GM21737 (cell line): ENCODE measurements at regions not wholly inside any gene's neighbourhood (a gene's known extent, or its start where the extent isn't known, plus 50 kb on each side); places are given as distances from the start of the nearest gene placed in this dataset.

ENCODE experiments used
- ATAC-seq: cut with Tn5 transposase; IDR thresholded peaks from one replicate; pipeline ENCODE4 v1.9.1; 2021; ENCODE audit warnings: mild to moderate bottlenecking, moderate library complexity; ENCODE audit not compliant: unreplicated experiment

GRCh38 chr2:152890736-152891135 lies 172.3 kb downstream of the ARL6IP6 start:
- ATAC-seq: no peak

- ATAC-seq: no peak
These were observed 165.6 kb downstream of the ARL6IP6 start for GRCh38 chr2:152883951-152884487.

DNA sequence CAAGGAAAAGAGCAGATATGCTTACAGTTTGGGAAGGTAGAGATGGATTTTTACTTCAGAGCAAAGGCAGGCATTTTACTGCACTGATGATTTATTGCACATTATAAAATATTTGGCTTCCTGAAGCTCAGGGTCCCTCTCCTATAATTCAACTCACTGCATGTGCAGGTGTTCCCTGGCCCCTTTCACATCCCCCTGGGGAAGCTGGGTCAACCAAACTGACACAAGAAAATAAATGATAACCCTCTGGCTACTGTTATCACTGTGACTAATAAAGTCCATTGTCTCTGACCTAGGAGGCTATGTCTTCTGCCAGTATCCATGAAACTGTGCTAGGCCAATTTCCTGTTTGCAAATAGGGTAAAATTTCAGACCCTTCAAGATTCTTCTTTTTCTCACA lies 163.1 kb downstream of the ARL6IP6 start:
- ATAC-seq: no peak

DNA sequence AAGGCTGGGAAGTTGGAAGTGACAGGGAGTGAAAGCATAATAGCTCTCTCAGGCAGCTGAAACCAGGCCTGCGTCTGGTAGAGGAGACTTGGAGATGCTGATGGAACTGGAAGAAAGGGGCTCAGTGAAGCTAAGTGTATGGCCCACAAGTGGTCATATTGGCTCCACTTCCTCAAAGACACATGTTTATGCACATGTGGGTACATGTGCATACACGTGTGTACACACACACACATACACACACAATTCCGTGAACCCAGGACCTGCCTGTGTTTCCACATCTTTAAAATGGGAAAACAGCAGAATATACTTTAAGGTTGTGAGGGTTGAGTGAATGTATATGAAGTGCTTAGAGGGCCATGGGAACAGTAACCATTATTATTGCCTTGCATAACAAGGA lies 160.9 kb downstream of the ARL6IP6 start:
- ATAC-seq: no peak

- ATAC-seq: no peak
These were observed 157.6 kb downstream of the ARL6IP6 start for GRCh38 chr2:152875701-152876695.

- no peak for ATAC-seq
These were observed 156.5 kb downstream of the ARL6IP6 start for GRCh38 chr2:152874955-152875354.

DNA sequence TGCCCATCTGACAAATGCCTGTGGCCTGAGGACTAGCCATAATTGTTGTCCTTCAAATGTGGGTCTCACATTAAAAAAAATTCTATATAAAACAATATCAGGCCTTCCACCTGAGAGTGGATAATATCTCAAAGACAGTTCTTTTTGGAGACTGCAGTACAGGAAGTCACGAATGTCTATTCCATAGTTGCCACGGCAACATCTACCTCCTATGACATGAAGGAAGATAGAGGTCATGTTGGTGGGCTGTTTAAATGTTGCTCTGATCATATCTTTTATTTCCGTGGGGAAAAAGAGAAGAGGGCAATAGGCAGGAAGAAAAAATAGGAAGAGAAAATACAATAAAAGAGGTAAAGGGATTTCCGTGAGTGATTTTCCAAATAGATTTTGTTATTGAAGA lies 151.8 kb downstream of the ARL6IP6 start:
- no peak for ATAC-seq

DNA sequence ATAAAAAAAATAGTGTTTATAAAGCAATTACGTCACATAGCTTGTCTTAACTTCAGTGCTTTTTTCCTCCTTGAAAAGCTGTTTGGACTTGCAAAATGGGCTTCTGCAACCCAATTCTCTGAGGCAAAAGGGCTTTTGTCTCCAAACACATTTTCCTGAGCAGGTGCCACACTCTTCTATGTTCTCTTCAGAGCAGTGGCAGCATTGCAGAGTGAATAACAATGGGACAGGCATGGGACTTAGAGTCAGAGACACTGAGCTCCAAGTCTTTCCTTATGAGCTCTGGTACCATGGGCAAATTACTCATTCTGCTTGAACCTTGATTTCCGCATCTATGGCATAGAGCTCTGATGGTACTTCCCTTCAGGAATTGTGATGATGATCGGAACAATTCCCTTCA lies 149.0 kb downstream of the ARL6IP6 start:
- ATAC-seq: no peak

DNA sequence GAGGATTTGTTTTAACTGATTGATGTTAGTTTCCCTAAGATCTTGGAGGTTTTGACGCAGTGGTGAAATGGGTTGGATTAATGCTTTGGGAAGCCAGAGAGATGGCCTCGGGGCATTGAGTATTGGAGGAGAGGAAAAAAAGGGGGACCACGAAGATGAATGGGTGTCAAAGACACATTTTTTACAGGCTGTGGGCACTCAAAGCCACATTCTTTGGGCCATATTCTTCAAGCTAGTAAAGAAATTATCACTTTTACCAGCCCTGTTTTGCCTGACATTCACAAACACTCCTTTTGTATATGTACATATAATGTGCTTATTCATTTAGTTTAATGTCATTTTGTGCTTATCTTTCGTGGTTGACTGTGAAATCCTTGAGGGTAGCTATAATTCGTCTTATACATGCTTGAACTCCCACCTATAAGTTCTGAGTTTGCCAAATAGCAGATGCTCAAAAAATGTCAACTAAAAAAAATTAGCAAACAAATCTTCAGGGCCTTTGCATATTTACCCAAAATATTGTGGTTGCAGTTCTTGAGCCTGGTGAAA lies 146.3 kb downstream of the ARL6IP6 start:
- no peak for ATAC-seq

DNA sequence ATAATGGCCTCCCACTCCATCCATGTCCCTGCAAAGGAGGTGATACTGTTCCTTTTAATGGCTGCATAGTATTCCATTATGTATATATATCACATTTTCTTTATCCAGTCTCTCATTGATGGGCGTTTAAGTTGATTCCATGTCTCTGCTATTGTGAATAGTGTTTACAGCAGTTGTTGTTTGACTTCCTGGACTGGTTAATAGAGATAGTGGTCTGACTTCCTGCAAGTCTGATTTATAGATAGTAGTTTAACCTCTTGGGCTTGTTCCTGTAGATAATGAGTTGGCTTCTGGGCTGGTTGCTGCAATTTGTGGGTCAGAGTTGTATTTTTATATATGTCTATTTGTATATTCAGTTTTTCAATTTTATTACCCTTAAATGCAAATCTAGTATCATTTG lies 145.4 kb downstream of the ARL6IP6 start:
- ATAC-seq: no peak

DNA sequence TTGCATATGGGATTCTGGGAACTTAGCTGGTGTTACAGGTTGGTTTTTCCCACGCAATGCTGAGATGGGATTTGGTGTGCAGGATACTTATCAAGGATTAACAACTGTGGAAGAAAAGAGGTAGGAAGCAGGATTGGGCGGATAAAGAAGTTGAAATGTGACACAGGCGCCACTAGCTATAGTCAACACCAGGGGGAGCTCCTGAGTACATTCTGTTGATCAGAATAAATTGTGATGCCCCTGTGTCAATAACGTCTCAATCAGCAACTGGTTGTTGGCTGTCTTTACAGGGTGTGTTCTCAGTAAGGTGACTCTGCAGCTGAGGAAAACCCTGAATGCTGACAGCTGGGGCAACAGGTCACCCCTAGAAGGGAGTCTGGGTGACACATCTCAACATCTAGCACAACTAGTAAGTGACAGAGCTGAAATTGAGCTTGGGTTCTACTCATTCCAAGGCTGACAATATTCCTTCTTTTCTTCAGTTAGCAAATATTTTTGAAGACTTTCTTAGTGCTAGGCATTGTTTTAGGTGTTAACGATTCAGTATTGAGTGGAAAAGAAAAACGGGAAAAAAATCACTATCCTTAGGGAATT lies 143.0 kb downstream of the ARL6IP6 start:
- ATAC-seq: no peak

- ATAC-seq: no peak
These were observed 140.3 kb downstream of the ARL6IP6 start for GRCh38 chr2:152858594-152859265.

DNA sequence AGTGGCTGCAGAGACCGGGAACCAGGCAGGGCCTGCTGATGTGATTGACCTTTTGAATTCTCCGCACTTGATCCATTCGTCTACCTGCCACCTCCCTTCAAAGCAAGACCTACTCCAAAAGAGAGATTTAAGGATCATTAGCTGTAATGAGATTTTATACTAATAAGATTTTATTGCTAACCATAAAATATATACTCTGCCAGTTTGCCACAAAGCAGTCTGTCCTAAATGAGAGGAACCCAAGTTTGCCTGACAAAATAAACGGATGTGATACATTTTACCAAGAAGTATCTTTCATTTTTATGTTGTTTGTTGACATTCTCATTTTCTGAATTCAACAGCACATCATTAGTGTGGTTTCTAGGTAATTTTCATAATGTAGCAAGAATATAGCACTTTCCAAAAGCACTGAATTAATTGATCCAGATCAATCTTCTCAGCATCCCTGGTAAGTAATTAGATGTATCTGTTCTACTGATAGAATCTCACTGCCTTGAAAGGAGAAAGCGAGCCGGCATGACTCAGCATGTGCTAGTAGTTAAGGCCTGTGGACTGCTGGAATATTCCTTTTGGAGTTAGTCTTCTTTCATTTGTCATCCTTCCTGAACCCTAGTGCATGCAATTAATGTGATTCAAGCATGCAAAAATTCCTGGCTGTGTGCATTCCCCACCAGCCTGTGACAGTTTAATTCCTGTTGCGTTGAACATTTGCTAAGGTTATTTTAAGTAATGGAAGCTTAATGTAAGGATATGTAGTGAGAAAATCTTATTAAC lies 128.5 kb downstream of the ARL6IP6 start:
- no peak for ATAC-seq

DNA sequence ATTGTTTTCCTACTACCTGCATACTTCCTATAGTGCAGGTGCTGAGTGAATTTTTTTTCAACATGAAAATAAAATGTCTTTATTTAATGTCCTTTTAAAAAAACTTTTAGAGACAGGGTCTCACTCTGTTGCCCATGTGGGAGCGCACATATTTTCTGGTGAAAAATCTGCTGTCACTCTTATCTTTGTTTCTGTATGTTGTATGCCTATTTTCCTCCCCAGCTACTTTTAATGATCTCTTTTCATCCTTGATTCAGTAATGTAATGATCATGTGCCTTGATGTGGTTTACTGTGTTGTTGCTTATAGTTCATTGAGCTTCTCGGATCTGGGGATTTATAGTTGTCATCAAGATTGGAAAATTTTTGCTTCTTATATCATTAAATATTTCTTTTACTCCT lies 117.3 kb downstream of the ARL6IP6 start:
- no peak for ATAC-seq

- ATAC-seq: no peak
These were observed 109.5 kb downstream of the ARL6IP6 start for GRCh38 chr2:152827944-152828343.

DNA sequence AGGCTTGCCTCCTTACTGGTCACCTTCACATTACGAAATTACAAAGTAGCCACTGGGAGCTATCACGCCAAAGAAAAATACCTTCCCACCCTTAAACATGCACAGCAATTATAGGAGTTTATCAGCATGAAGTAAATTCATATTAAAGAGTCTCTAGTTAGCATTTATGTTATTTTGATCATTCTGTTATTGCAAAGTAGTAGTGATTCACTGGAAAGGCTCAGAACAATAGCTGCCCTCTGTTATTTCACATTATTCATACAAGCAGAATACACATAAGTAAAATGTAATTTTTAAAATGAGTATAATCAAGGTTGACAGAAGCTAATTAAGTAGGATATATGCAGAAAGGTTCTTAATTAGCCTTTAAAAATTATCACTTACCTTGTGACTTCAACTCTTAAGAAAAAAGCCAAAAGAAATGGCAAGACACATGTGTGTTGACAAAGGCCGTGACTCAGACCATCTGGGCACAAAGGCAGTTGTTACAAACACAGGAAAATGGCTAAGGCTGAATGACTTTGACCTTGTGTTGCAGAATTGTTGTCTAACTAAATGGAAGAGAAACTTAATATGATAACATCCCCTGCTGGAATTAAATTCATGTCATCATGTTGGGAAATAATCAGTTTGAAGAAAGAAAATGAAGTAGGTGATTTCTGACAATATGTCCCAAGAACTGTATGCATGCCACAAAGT lies 108.3 kb downstream of the ARL6IP6 start:
- no peak for ATAC-seq

DNA sequence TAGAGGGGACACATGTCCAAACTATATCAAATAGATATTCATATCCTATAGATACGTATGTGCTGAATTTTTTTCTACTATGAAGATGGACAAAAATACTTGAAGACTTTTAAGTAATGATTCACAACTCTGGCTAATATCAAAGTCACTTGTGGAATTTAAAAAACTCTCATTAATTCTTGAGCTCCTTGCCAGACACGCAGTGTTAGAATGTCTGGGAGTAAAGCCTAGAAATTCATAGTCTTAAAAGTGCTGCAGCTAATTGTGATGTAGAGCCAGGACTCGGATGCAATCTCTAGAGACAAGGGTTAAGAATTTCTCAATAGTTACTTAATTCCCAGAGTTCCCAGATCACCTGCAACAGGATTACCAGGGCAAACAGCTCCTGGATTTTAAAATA lies 107.4 kb downstream of the ARL6IP6 start:
- no peak for ATAC-seq

DNA sequence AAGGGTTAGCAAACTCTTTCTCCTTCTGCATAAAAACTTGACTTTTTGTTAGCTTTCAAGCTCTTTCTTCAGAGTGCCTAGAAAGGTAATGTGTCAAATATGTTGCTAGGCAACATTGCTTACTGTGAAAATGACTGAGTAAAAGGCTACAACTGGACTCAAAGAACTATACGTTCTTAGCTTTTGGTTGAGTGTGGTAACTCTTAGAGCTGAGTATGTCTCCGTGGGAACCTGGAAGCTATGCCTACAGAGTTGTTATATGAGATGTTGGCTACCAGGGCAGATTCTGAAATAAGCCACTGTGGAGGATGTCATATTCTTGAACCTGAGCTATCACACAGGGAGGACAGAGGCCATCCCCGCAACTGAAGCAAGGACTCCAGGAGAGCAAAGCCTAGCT lies 105.5 kb downstream of the ARL6IP6 start:
- ATAC-seq: no peak

DNA sequence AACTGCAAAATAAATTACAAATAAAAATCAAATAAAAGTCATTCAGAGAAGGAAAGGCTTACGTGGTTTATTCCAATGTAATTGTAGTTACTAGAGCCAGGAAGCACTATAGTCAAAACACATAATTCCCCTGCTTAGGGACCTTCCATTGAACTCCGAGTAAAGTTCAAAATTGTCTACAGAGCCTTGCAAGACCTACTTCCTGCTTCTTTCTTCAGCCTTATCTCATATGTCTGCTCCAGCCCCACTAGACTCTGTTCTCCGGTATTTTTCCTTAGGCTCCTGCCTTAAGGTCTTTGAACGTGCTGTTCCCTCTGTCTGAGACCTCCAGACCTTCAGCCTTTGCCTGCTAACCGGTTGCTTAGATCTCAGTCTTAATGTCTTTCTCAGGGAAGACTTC lies 104.3 kb downstream of the ARL6IP6 start:
- ATAC-seq: no peak

DNA sequence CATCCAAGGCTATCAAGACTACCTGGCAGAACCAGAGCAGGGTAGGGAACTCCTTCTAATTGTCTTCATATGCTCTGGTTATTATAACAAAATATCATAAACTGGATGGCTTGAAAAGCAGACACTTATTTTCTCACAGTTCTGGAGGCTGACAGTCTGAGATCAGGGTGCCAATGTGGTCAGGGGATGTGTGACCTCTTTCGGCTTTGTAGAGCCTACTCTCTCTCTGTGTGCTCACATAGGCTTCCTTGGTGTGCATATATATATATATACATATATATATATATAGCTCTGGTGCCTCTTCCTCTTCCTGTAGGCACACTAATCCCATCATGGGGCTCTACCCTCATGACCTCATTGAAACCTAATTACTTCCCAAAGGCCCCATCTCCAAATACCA lies 101.6 kb downstream of the ARL6IP6 start:
- no peak for ATAC-seq
